ENCODE measurements at regions not wholly inside any gene's neighbourhood (a gene's known extent, or its start where the extent isn't known, plus 50 kb on each side); places are given as distances from the start of the nearest gene placed in this dataset.

DNA sequence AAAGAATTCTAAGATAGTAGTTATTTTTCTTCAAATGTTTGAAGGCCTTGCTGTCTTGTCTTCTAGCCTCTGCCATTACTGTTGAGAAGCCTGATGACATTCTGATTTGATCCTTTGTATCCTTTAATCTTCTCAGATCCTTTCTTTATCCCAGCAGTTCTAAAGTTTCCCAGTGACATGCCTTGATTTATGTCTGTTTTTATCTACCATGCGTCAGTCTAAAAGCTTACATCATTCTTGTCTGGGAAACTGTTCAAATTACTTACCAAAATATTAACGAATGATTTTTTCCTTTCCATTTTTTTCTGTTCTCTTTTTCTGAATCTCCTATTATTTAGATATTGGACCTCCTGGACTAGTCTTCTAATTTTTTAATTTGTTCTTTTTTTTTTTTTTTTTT, 78.3 kb upstream of the HELT start:
- TF ChIP-seq, protein P1, sequence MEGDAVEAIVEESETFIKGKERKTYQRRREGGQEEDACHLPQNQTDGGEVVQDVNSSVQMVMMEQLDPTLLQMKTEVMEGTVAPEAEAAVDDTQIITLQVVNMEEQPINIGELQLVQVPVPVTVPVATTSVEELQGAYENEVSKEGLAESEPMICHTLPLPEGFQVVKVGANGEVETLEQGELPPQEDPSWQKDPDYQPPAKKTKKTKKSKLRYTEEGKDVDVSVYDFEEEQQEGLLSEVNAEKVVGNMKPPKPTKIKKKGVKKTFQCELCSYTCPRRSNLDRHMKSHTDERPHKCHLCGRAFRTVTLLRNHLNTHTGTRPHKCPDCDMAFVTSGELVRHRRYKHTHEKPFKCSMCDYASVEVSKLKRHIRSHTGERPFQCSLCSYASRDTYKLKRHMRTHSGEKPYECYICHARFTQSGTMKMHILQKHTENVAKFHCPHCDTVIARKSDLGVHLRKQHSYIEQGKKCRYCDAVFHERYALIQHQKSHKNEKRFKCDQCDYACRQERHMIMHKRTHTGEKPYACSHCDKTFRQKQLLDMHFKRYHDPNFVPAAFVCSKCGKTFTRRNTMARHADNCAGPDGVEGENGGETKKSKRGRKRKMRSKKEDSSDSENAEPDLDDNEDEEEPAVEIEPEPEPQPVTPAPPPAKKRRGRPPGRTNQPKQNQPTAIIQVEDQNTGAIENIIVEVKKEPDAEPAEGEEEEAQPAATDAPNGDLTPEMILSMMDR (IDR thresholded peaks at IDR 0.05): no peak
- TF ChIP-seq POLR2A (IDR thresholded peaks at IDR 0.05): no peak
